ENCODE measurements at regions not wholly inside any gene's neighbourhood (a gene's known extent, or its start where the extent isn't known, plus 50 kb on each side); places are given as distances from the start of the nearest gene placed in this dataset.

GRCh38 chr9:78788101-78788500, 491.2 kb downstream of the PSAT1 start:
- DNase-seq (ENCODE audit: low read depth, low spot score) = no peak

GRCh38 chr9:78791779-78792178, 494.9 kb downstream of the PSAT1 start:
- DNase-seq (ENCODE audit: low read depth, low spot score) = no peak

- no peak for DNase-seq (ENCODE audit: low read depth, low spot score)
These were observed 495.8 kb downstream of the PSAT1 start for GRCh38 chr9:78792745-78793144.

- no peak for DNase-seq (ENCODE audit: low read depth, low spot score)
These were observed 508.8 kb downstream of the PSAT1 start for GRCh38 chr9:78805771-78806170.

- DNase-seq (ENCODE audit: low read depth, low spot score) = no peak
These were observed 509.7 kb downstream of the PSAT1 start for GRCh38 chr9:78806492-78807160.

GRCh38 chr9:78807286-78807685, 510.4 kb downstream of the PSAT1 start:
- DNase-seq (ENCODE audit: low read depth, low spot score) = no peak

GRCh38 chr9:78808048-78808447, 511.1 kb downstream of the PSAT1 start:
- DNase-seq (ENCODE audit: low read depth, low spot score) = no peak

- no peak for DNase-seq (ENCODE audit: low read depth, low spot score)
These were observed 514.8 kb downstream of the PSAT1 start for GRCh38 chr9:78811622-78812276.

- no peak for DNase-seq (ENCODE audit: low read depth, low spot score)
These were observed 515.7 kb downstream of the PSAT1 start for GRCh38 chr9:78812665-78813064.

GRCh38 chr9:78813602-78814180, 516.8 kb downstream of the PSAT1 start:
- no peak for DNase-seq (ENCODE audit: low read depth, low spot score)

GRCh38 chr9:78821126-78821822, 524.3 kb downstream of the PSAT1 start:
- no peak for DNase-seq (ENCODE audit: low read depth, low spot score)

- no peak for DNase-seq (ENCODE audit: low read depth, low spot score)
These were observed 529.6 kb downstream of the PSAT1 start for GRCh38 chr9:78826527-78826926.

GRCh38 chr9:78828521-78828920, 531.6 kb downstream of the PSAT1 start:
- no peak for DNase-seq (ENCODE audit: low read depth, low spot score)

- no peak for DNase-seq (ENCODE audit: low read depth, low spot score)
These were observed 533.4 kb downstream of the PSAT1 start for GRCh38 chr9:78830301-78830700.

- no peak for DNase-seq (ENCODE audit: low read depth, low spot score)
These were observed 534.8 kb downstream of the PSAT1 start for GRCh38 chr9:78831726-78832125.

- DNase-seq (ENCODE audit: low read depth, low spot score) = no peak
These were observed 539.1 kb downstream of the PSAT1 start for GRCh38 chr9:78835928-78836450.

- DNase-seq (ENCODE audit: low read depth, low spot score) = no peak
These were observed 542.3 kb downstream of the PSAT1 start for GRCh38 chr9:78839252-78839651.

- no peak for DNase-seq (ENCODE audit: low read depth, low spot score)
These were observed 551.1 kb downstream of the PSAT1 start for GRCh38 chr9:78848061-78848460.

GRCh38 chr9:78856144-78856543, 559.2 kb downstream of the PSAT1 start:
- no peak for DNase-seq (ENCODE audit: low read depth, low spot score)

GRCh38 chr9:78856781-78857180, 559.9 kb downstream of the PSAT1 start:
- DNase-seq (ENCODE audit: low read depth, low spot score) = no peak

GRCh38 chr9:78857373-78858225, 560.7 kb downstream of the PSAT1 start:
- DNase-seq (ENCODE audit: low read depth, low spot score) = no peak

All from activated naive CD8-positive, alpha-beta T cell treated with anti-CD3 and anti-CD28 coated beads, Interleukin-2, amount 50 U/mL, for 16 hours (primary cell).